IMR-90 (cell line): ENCODE measurements at regions not wholly inside any gene's neighbourhood (a gene's known extent, or its start where the extent isn't known, plus 50 kb on each side); places are given as distances from the start of the nearest gene placed in this dataset.

ENCODE experiments used
- ATAC-seq: fragments of 200-7000 bp; cut with Tn5 transposase; 2 replicates; pipeline ENCODE4 v1.9.1; 2020; ENCODE audit warnings: low read depth, mild to moderate bottlenecking, moderate library complexity
- BruUV-seq: library from RNA; stranded (reverse); fragments of 400-500 nt; replicated peaks from 2 replicates; lab custom pipeline; 2021; lab: Mats Ljungman, UMichigan
- CTCF ChIA-PET: fragments of 300-600 bp; formaldehyde crosslinking; extraction: SDS; loops from one replicate; lab custom pipeline; 2021; ENCODE audit warnings: antibody characterized with exemption; lab: Yijun Ruan, JAX
- POLR2A ChIA-PET: fragments of 300-600 bp; sonication (Branson Sonifier 250); formaldehyde crosslinking; loops from one replicate; lab custom pipeline; 2022; ENCODE audit warnings: antibody characterized with exemption; ENCODE audit not compliant: unreplicated experiment; lab: Charles Lee
- DNase-seq: peaks from one replicate; pipeline ENCODE4 v3.0.0; 2013
- H2AFZ ChIP-seq: replicated peaks from 2 replicates; pipeline ENCODE3; 2013; ENCODE audit warnings: low read length, mild to moderate bottlenecking; ENCODE audit not compliant: poor library complexity
- H2AK5ac ChIP-seq: 2 replicates; pipeline ENCODE4 v1.6.1; 2013; ENCODE audit warnings: low read depth, low read length, inconsistent platforms
- H2AK9ac ChIP-seq: replicated peaks from 2 replicates; pipeline ENCODE3; 2013; ENCODE audit warnings: mild to moderate bottlenecking, low read depth, low read length, moderate library complexity; ENCODE audit not compliant: poor library complexity
- H2BK120ac ChIP-seq: 2 replicates; pipeline ENCODE4 v1.6.1; 2013; ENCODE audit warnings: low read depth, low read length, inconsistent platforms
- H2BK15ac ChIP-seq: 3 replicates; pipeline ENCODE4 v1.6.1; 2013; ENCODE audit warnings: low read depth, low read length, inconsistent platforms
- H2BK20ac ChIP-seq: 2 replicates; pipeline ENCODE4 v1.6.1; 2013; ENCODE audit warnings: low read depth, mild to moderate bottlenecking, inconsistent platforms, low read length, moderate library complexity
- H2BK5ac ChIP-seq: 2 replicates; pipeline ENCODE4 v1.6.1; 2013; ENCODE audit warnings: mild to moderate bottlenecking, low read depth, low read length, inconsistent platforms; ENCODE audit not compliant: poor library complexity, severe bottlenecking
- H3K14ac ChIP-seq: replicated peaks from 2 replicates; pipeline ENCODE4 v1.6.1; 2013; ENCODE audit warnings: low read depth, low read length, inconsistent platforms
- H3K18ac ChIP-seq: 2 replicates; pipeline ENCODE4 v1.6.1; 2013; ENCODE audit warnings: low read depth, low read length, control low read depth
- H3K23ac ChIP-seq: 2 replicates; pipeline ENCODE4 v1.6.1; 2013; ENCODE audit warnings: low read depth, low read length, inconsistent platforms
- H3K27ac ChIP-seq: 2 replicates; pipeline ENCODE4 v1.5.1; 2013; ENCODE audit warnings: mild to moderate bottlenecking, control low read depth, low read length; ENCODE audit not compliant: insufficient read depth
- H3K27me3 ChIP-seq: 2 replicates; pipeline ENCODE4 v1.6.1; 2013; ENCODE audit warnings: low read length; ENCODE audit not compliant: control insufficient read depth, insufficient read depth
- H3K36me3 ChIP-seq: 2 replicates; pipeline ENCODE4 v1.6.1; 2013; ENCODE audit warnings: low read length, mixed read lengths; ENCODE audit not compliant: control insufficient read depth, insufficient read depth
- H3K4ac ChIP-seq: 2 replicates; pipeline ENCODE4 v1.6.1; 2013; ENCODE audit warnings: low read depth, low read length, inconsistent platforms
- H3K4me1 ChIP-seq: 2 replicates; pipeline ENCODE4 v1.6.1; 2013; ENCODE audit warnings: low read length, mixed read lengths; ENCODE audit not compliant: control insufficient read depth, insufficient read depth
- H3K4me2 ChIP-seq: 2 replicates; pipeline ENCODE4 v1.6.1; 2013; ENCODE audit warnings: low read depth, mild to moderate bottlenecking, control low read depth, low read length, moderate library complexity
- H3K4me3 ChIP-seq: 2 replicates; pipeline ENCODE4 v1.5.1; 2013; ENCODE audit warnings: low read depth, mild to moderate bottlenecking, control low read depth, low read length, moderate library complexity; ENCODE audit not compliant: insufficient read depth
- H3K56ac ChIP-seq: 2 replicates; pipeline ENCODE4 v1.6.1; 2013; ENCODE audit warnings: low read length, inconsistent platforms; ENCODE audit not compliant: insufficient read depth; ENCODE audit errors: extremely low read depth
- H3K79me1 ChIP-seq, 2 experiments: 2 replicates each; pipeline ENCODE4 v1.6.1; 2013; ENCODE audit warnings: low read length in 2 of 2, inconsistent platforms in 1 of 2, low read depth in 1 of 2
- H3K9ac ChIP-seq: 2 replicates; pipeline ENCODE4 v1.6.1; 2013; ENCODE audit warnings: low read depth, low read length, control low read depth
- H3K9me1 ChIP-seq: 2 replicates; pipeline ENCODE4 v1.6.1; 2013; ENCODE audit warnings: low read length, inconsistent platforms; ENCODE audit not compliant: insufficient read depth
- H3K9me3 ChIP-seq: 2 replicates; pipeline ENCODE4 v1.6.1; 2013; ENCODE audit warnings: low read length; ENCODE audit not compliant: control insufficient read depth, insufficient read depth
- H4K20me1 ChIP-seq: 2 replicates; pipeline ENCODE4 v1.6.1; 2013; ENCODE audit warnings: low read length, inconsistent platforms; ENCODE audit not compliant: insufficient read depth
- H4K5ac ChIP-seq: 2 replicates; pipeline ENCODE4 v1.6.1; 2013; ENCODE audit warnings: mild to moderate bottlenecking, low read depth, low read length, control low read depth
- H4K8ac ChIP-seq, 2 experiments: 2 replicates each; pipeline ENCODE4 v1.6.1; 2013; ENCODE audit warnings: low read depth in 2 of 2, low read length in 2 of 2, control low read depth in 1 of 2, inconsistent platforms in 1 of 2
- H4K91ac ChIP-seq: 2 replicates; pipeline ENCODE4 v1.6.1; 2013; ENCODE audit warnings: low read depth, low read length, inconsistent platforms; ENCODE audit not compliant: insufficient read depth
- CEBPB ChIP-seq: IDR thresholded peaks from 2 replicates; pipeline ENCODE4 v1.6.1; 2012; ENCODE audit warnings: low read depth, low read length, improper control_type of control experiment
- MAZ ChIP-seq: IDR thresholded peaks from 2 replicates; pipeline ENCODE4 v1.6.1; 2012; ENCODE audit warnings: low read depth, mild to moderate bottlenecking, low read length, improper control_type of control experiment, moderate library complexity, borderline replicate concordance
- NFE2L2 ChIP-seq: fragments of 150-350 bp; IDR thresholded peaks from 2 replicates; pipeline ENCODE4 v1.6.1; 2016; ENCODE audit warnings: low read depth, mild to moderate bottlenecking, low read length
- RFX5 ChIP-seq: IDR thresholded peaks from 2 replicates; pipeline ENCODE4 v1.8.0; 2012; ENCODE audit warnings: low read depth, mild to moderate bottlenecking, low read length, moderate library complexity
- WGBS, 2 experiments: methylation state at CpG; one replicate each; pipeline versions ENCODE4 v1.1.5 to v1.1.7; 2013; ENCODE audit warnings: missing lambda C conversion rate in 2 of 2; ENCODE audit not compliant: insufficient read length in 1 of 2; ENCODE audit errors: extremely low coverage in 2 of 2; 5-methylcytosine and 5-hydroxymethylcytosine counted together
- dilution Hi-C: fragments of 300-500 bp; cut with HindIII; formaldehyde crosslinking; loops from one replicate; pipeline ENCODE4 v1.14.3; 2018; ENCODE audit warnings: low sequenced_read_pairs; ENCODE audit not compliant: unreplicated experiment
- in situ Hi-C: fragments of 300-500 bp; cut with MboI; formaldehyde crosslinking; loops from 3 replicates; pipeline ENCODE4 v1.14.3; 2019; ENCODE audit warnings: low sequenced_read_pairs, inconsistent platforms, mixed read lengths
- intact Hi-C: fragments of 100-400 bp; cut with micrococcal nuclease; formaldehyde crosslinking; loops from 2 replicates; pipeline ENCODE4 v1.10.0; 2022
- TF ChIP-seq, protein P1 (sequence below): fragments of 150-350 bp; IDR thresholded peaks from 2 replicates; pipeline ENCODE4 v1.6.1; 2016; ENCODE audit warnings: low read depth, mild to moderate bottlenecking, low read length, moderate library complexity, borderline replicate concordance

DNA sequence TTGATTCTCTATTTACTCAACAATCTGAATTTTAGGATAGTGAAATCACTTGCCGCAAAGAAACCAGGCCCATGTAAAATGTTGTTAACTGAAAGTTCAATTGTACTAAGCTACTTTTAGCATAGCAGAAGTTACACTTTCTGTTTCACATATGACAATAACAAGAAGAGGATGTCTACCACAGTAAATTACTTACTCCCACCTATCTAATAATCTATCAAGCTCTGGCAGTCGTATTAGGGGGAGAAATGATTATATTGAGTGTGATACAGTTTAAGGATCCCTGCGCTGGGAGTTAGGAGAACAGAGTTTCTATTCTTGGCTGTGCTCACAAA lies 66.5 kb upstream of the CAND1 start:
- H4K8ac ChIP-seq: no peak overlapping the region
- H3K9me3 ChIP-seq: no peaks in the 10 kb centered on the region
- H3K9ac ChIP-seq: no peak overlapping the region
- no peak for ATAC-seq
- TF ChIP-seq CEBPB (no peak), NFE2L2 (no peak), RFX5 (no peak), MAZ (no peak)
- TF ChIP-seq, protein P1, sequence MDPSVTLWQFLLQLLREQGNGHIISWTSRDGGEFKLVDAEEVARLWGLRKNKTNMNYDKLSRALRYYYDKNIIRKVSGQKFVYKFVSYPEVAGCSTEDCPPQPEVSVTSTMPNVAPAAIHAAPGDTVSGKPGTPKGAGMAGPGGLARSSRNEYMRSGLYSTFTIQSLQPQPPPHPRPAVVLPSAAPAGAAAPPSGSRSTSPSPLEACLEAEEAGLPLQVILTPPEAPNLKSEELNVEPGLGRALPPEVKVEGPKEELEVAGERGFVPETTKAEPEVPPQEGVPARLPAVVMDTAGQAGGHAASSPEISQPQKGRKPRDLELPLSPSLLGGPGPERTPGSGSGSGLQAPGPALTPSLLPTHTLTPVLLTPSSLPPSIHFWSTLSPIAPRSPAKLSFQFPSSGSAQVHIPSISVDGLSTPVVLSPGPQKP: no peak
- H4K20me1 ChIP-seq: no peaks in the 10 kb centered on the region
- H3K27me3 ChIP-seq: no peaks in the 10 kb centered on the region
- no peak overlapping the region for H2BK120ac ChIP-seq
- H3K4me1 ChIP-seq: no peaks in the 10 kb centered on the region
- POLR2A ChIA-PET: no interaction called here
- no peak for DNase-seq
- no peak overlapping the region for H4K5ac ChIP-seq
- no peaks in the 10 kb centered on the region for H3K79me1 ChIP-seq
- no peak overlapping the region for H2BK15ac ChIP-seq
- H2AK5ac ChIP-seq: no peak overlapping the region
- WGBS, 2 experiments: no CpG with 5 or more reads among the region's 3 CpGs
- H3K56ac ChIP-seq: no peak overlapping the region
- H2BK20ac ChIP-seq: no peak overlapping the region
- no peak overlapping the region for H3K4me3 ChIP-seq
- no TSS peak for BruUV-seq
- CTCF ChIA-PET: interaction anchor here (0.6 kb wide), 1 partner anchor 1180 kb away, joined by 3 read pairs; no protein-coding TSS in a partner anchor
- no peak overlapping the region for H2AFZ ChIP-seq
- no peaks in the 10 kb centered on the region for H3K36me3 ChIP-seq
- H2AK9ac ChIP-seq: no peak overlapping the region
- no peak overlapping the region for H4K91ac ChIP-seq
- dilution Hi-C loops (no loop called here), intact Hi-C loops (no loop called here), in situ Hi-C loops (no loop called here)
- H3K14ac ChIP-seq: no peak overlapping the region
- no peak overlapping the region for H3K4ac ChIP-seq
- H3K23ac ChIP-seq: no peak overlapping the region
- no peak overlapping the region for H3K18ac ChIP-seq
- no peaks in the 10 kb centered on the region for H3K9me1 ChIP-seq
- H2BK5ac ChIP-seq: no peak overlapping the region
- H3K27ac ChIP-seq: no peak overlapping the region
- H3K4me2 ChIP-seq: no peak overlapping the region
